OCI-LY1 (cell line): ENCODE measurements at regions not wholly inside any gene's neighbourhood (a gene's known extent, or its start where the extent isn't known, plus 50 kb on each side); places are given as distances from the start of the nearest gene placed in this dataset.

Experiments
- CTCF ChIP-seq: fragments of 200-600 bp; sonication (generic), shearing (Covaris generic); IDR thresholded peaks from 2 replicates; pipeline ENCODE4 v1.5.1; 2017; ENCODE audit warnings: mild to moderate bottlenecking, antibody characterized with exemption, low read length, moderate library complexity, mixed read lengths
- EZH2 ChIP-seq: fragments of 200-600 bp; sonication (generic), shearing (Covaris generic); IDR thresholded peaks from 2 replicates; pipeline ENCODE4 v1.8.0; 2017; ENCODE audit warnings: borderline replicate concordance, mixed run types, mild to moderate bottlenecking, antibody characterized with exemption, low read length, moderate library complexity, mixed read lengths

- TF ChIP-seq CTCF (no peak), EZH2 (no peak)
These were observed 102.2 kb upstream of the XPO1 start for GRCh38 chr2:61640406-61640805.
